IMR-90 (cell line): ENCODE measurements at regions not wholly inside any gene's neighbourhood (a gene's known extent, or its start where the extent isn't known, plus 50 kb on each side); places are given as distances from the start of the nearest gene placed in this dataset.

ENCODE experiments used
- ATAC-seq: fragments of 200-7000 bp; cut with Tn5 transposase; 2 replicates; pipeline ENCODE4 v1.9.1; 2020; ENCODE audit warnings: low read depth, mild to moderate bottlenecking, moderate library complexity
- BruUV-seq: library from RNA; stranded (reverse); fragments of 400-500 nt; replicated peaks from 2 replicates; lab custom pipeline; 2021; lab: Mats Ljungman, UMichigan
- CTCF ChIA-PET: fragments of 300-600 bp; formaldehyde crosslinking; extraction: SDS; loops from one replicate; lab custom pipeline; 2021; ENCODE audit warnings: antibody characterized with exemption; lab: Yijun Ruan, JAX
- POLR2A ChIA-PET: fragments of 300-600 bp; sonication (Branson Sonifier 250); formaldehyde crosslinking; loops from one replicate; lab custom pipeline; 2022; ENCODE audit warnings: antibody characterized with exemption; ENCODE audit not compliant: unreplicated experiment; lab: Charles Lee
- DNase-seq: peaks from one replicate; pipeline ENCODE4 v3.0.0; 2013
- H2AFZ ChIP-seq: replicated peaks from 2 replicates; pipeline ENCODE3; 2013; ENCODE audit warnings: low read length, mild to moderate bottlenecking; ENCODE audit not compliant: poor library complexity
- H2AK5ac ChIP-seq: 2 replicates; pipeline ENCODE4 v1.6.1; 2013; ENCODE audit warnings: low read depth, low read length, inconsistent platforms
- H2AK9ac ChIP-seq: replicated peaks from 2 replicates; pipeline ENCODE3; 2013; ENCODE audit warnings: mild to moderate bottlenecking, low read depth, low read length, moderate library complexity; ENCODE audit not compliant: poor library complexity
- H2BK120ac ChIP-seq: 2 replicates; pipeline ENCODE4 v1.6.1; 2013; ENCODE audit warnings: low read depth, low read length, inconsistent platforms
- H2BK15ac ChIP-seq: 3 replicates; pipeline ENCODE4 v1.6.1; 2013; ENCODE audit warnings: low read depth, low read length, inconsistent platforms
- H2BK20ac ChIP-seq: 2 replicates; pipeline ENCODE4 v1.6.1; 2013; ENCODE audit warnings: low read depth, mild to moderate bottlenecking, inconsistent platforms, low read length, moderate library complexity
- H2BK5ac ChIP-seq: 2 replicates; pipeline ENCODE4 v1.6.1; 2013; ENCODE audit warnings: mild to moderate bottlenecking, low read depth, low read length, inconsistent platforms; ENCODE audit not compliant: poor library complexity, severe bottlenecking
- H3K14ac ChIP-seq: replicated peaks from 2 replicates; pipeline ENCODE4 v1.6.1; 2013; ENCODE audit warnings: low read depth, low read length, inconsistent platforms
- H3K18ac ChIP-seq: 2 replicates; pipeline ENCODE4 v1.6.1; 2013; ENCODE audit warnings: low read depth, low read length, control low read depth
- H3K23ac ChIP-seq: 2 replicates; pipeline ENCODE4 v1.6.1; 2013; ENCODE audit warnings: low read depth, low read length, inconsistent platforms
- H3K27ac ChIP-seq: 2 replicates; pipeline ENCODE4 v1.5.1; 2013; ENCODE audit warnings: mild to moderate bottlenecking, control low read depth, low read length; ENCODE audit not compliant: insufficient read depth
- H3K27me3 ChIP-seq: 2 replicates; pipeline ENCODE4 v1.6.1; 2013; ENCODE audit warnings: low read length; ENCODE audit not compliant: control insufficient read depth, insufficient read depth
- H3K36me3 ChIP-seq: 2 replicates; pipeline ENCODE4 v1.6.1; 2013; ENCODE audit warnings: low read length, mixed read lengths; ENCODE audit not compliant: control insufficient read depth, insufficient read depth
- H3K4ac ChIP-seq: 2 replicates; pipeline ENCODE4 v1.6.1; 2013; ENCODE audit warnings: low read depth, low read length, inconsistent platforms
- H3K4me1 ChIP-seq: 2 replicates; pipeline ENCODE4 v1.6.1; 2013; ENCODE audit warnings: low read length, mixed read lengths; ENCODE audit not compliant: control insufficient read depth, insufficient read depth
- H3K4me2 ChIP-seq: 2 replicates; pipeline ENCODE4 v1.6.1; 2013; ENCODE audit warnings: low read depth, mild to moderate bottlenecking, control low read depth, low read length, moderate library complexity
- H3K4me3 ChIP-seq: 2 replicates; pipeline ENCODE4 v1.5.1; 2013; ENCODE audit warnings: low read depth, mild to moderate bottlenecking, control low read depth, low read length, moderate library complexity; ENCODE audit not compliant: insufficient read depth
- H3K56ac ChIP-seq: 2 replicates; pipeline ENCODE4 v1.6.1; 2013; ENCODE audit warnings: low read length, inconsistent platforms; ENCODE audit not compliant: insufficient read depth; ENCODE audit errors: extremely low read depth
- H3K79me1 ChIP-seq, 2 experiments: 2 replicates each; pipeline ENCODE4 v1.6.1; 2013; ENCODE audit warnings: low read length in 2 of 2, inconsistent platforms in 1 of 2, low read depth in 1 of 2
- H3K9ac ChIP-seq: 2 replicates; pipeline ENCODE4 v1.6.1; 2013; ENCODE audit warnings: low read depth, low read length, control low read depth
- H3K9me1 ChIP-seq: 2 replicates; pipeline ENCODE4 v1.6.1; 2013; ENCODE audit warnings: low read length, inconsistent platforms; ENCODE audit not compliant: insufficient read depth
- H3K9me3 ChIP-seq: 2 replicates; pipeline ENCODE4 v1.6.1; 2013; ENCODE audit warnings: low read length; ENCODE audit not compliant: control insufficient read depth, insufficient read depth
- H4K20me1 ChIP-seq: 2 replicates; pipeline ENCODE4 v1.6.1; 2013; ENCODE audit warnings: low read length, inconsistent platforms; ENCODE audit not compliant: insufficient read depth
- H4K5ac ChIP-seq: 2 replicates; pipeline ENCODE4 v1.6.1; 2013; ENCODE audit warnings: mild to moderate bottlenecking, low read depth, low read length, control low read depth
- H4K8ac ChIP-seq, 2 experiments: 2 replicates each; pipeline ENCODE4 v1.6.1; 2013; ENCODE audit warnings: low read depth in 2 of 2, low read length in 2 of 2, control low read depth in 1 of 2, inconsistent platforms in 1 of 2
- H4K91ac ChIP-seq: 2 replicates; pipeline ENCODE4 v1.6.1; 2013; ENCODE audit warnings: low read depth, low read length, inconsistent platforms; ENCODE audit not compliant: insufficient read depth
- BHLHE40 ChIP-seq: fragments of 150-350 bp; IDR thresholded peaks from 2 replicates; pipeline ENCODE4 v1.6.1; 2016; ENCODE audit warnings: mild to moderate bottlenecking, low read depth, low read length
- CEBPB ChIP-seq: IDR thresholded peaks from 2 replicates; pipeline ENCODE4 v1.6.1; 2012; ENCODE audit warnings: low read depth, low read length, improper control_type of control experiment
- CHD1 ChIP-seq: IDR thresholded peaks from 2 replicates; pipeline ENCODE4 v1.6.1; 2012; ENCODE audit warnings: low read depth, low read length, improper control_type of control experiment
- FOS ChIP-seq: fragments of 150-350 bp; IDR thresholded peaks from 2 replicates; pipeline ENCODE4 v1.6.1; 2016; ENCODE audit warnings: low read depth, low read length
- MAFK ChIP-seq: IDR thresholded peaks from 2 replicates; pipeline ENCODE4 v1.6.1; 2012; ENCODE audit warnings: low read depth, low read length, improper control_type of control experiment
- MAZ ChIP-seq: IDR thresholded peaks from 2 replicates; pipeline ENCODE4 v1.6.1; 2012; ENCODE audit warnings: low read depth, mild to moderate bottlenecking, low read length, improper control_type of control experiment, moderate library complexity, borderline replicate concordance
- MXI1 ChIP-seq: IDR thresholded peaks from 2 replicates; pipeline ENCODE4 v1.6.1; 2012; ENCODE audit warnings: low read depth, mild to moderate bottlenecking, low read length, moderate library complexity, borderline replicate concordance
- NFE2L2 ChIP-seq: fragments of 150-350 bp; IDR thresholded peaks from 2 replicates; pipeline ENCODE4 v1.6.1; 2016; ENCODE audit warnings: low read depth, mild to moderate bottlenecking, low read length
- POLR2A ChIP-seq: IDR thresholded peaks from 2 replicates; pipeline ENCODE4 v1.6.1; 2012; ENCODE audit warnings: mild to moderate bottlenecking, low read depth, low read length
- RAD21 ChIP-seq: IDR thresholded peaks from 2 replicates; pipeline ENCODE4 v1.6.1; 2012; ENCODE audit warnings: low read length, improper control_type of control experiment
- RCOR1 ChIP-seq: IDR thresholded peaks from 2 replicates; pipeline ENCODE4 v1.6.1; 2012; ENCODE audit warnings: mild to moderate bottlenecking, low read length, improper control_type of control experiment; ENCODE audit not compliant: insufficient replicate concordance
- RFX5 ChIP-seq: IDR thresholded peaks from 2 replicates; pipeline ENCODE4 v1.8.0; 2012; ENCODE audit warnings: low read depth, mild to moderate bottlenecking, low read length, moderate library complexity
- SMC3 ChIP-seq: fragments of 150-350 bp; IDR thresholded peaks from 2 replicates; pipeline ENCODE4 v1.6.1; 2016; ENCODE audit warnings: low read depth, mild to moderate bottlenecking, antibody characterized with exemption, low read length, moderate library complexity
- dilution Hi-C: fragments of 300-500 bp; cut with HindIII; formaldehyde crosslinking; loops from one replicate; pipeline ENCODE4 v1.14.3; 2018; ENCODE audit warnings: low sequenced_read_pairs; ENCODE audit not compliant: unreplicated experiment
- in situ Hi-C: fragments of 300-500 bp; cut with MboI; formaldehyde crosslinking; loops from 3 replicates; pipeline ENCODE4 v1.14.3; 2019; ENCODE audit warnings: low sequenced_read_pairs, inconsistent platforms, mixed read lengths
- intact Hi-C: fragments of 100-400 bp; cut with micrococcal nuclease; formaldehyde crosslinking; loops from 2 replicates; pipeline ENCODE4 v1.10.0; 2022
- TF ChIP-seq, protein P1 (sequence below): conservative IDR thresholded peaks from 2 replicates; pipeline ENCODE4 v1.5.1; 2012; ENCODE audit warnings: mild to moderate bottlenecking, low read depth, low read length, improper control_type of control experiment
- TF ChIP-seq, protein P2 (sequence below): fragments of 150-350 bp; IDR thresholded peaks from 2 replicates; pipeline ENCODE4 v1.6.1; 2016; ENCODE audit warnings: low read depth, mild to moderate bottlenecking, low read length, moderate library complexity, borderline replicate concordance
- TF ChIP-seq, protein P3 (sequence below): fragments of 150-350 bp; IDR thresholded peaks from 2 replicates; pipeline ENCODE4 v1.6.1; 2017; ENCODE audit warnings: mild to moderate bottlenecking, antibody characterized with exemption, low read length, low read depth

DNA sequence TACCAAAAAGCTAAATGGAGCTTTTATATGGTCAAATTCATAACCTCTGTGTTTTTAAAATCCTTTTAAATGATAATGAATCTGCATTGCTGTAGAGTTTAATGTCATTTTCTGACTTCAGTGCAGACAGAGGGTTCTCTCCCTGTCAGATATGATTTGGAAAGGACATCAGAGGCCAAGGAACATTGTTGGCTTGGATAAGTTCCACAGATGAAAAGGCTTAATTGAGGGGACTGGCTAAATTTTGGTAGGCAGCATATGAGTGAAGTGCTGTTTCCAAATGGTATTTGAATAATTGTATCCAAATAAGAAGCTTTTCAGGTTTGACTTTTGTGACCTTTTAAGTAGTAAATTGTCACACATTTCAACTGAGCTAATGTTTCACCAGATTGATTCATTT is 124.6 kb upstream of the KCNH7 start:
- ChIA-PET CTCF (interaction anchor here (0.6 kb wide), 1 partner anchor 89 kb away, joined by 3 read pairs; no protein-coding TSS in a partner anchor), POLR2A (no interaction called here)
- ATAC-seq (no peak), DNase-seq (no peak)
- H2BK15ac ChIP-seq = no peak overlapping the region
- H3K23ac ChIP-seq = no peak overlapping the region
- H4K5ac ChIP-seq = no peak overlapping the region
- H3K36me3 ChIP-seq = no peaks in the 10 kb centered on the region
- dilution Hi-C loops = no loop called here
- intact Hi-C loops = no loop called here
- no peak overlapping the region for H4K91ac ChIP-seq
- no peak overlapping the region for H3K4ac ChIP-seq
- no peak overlapping the region for H3K56ac ChIP-seq
- no peaks in the 10 kb centered on the region for H3K4me1 ChIP-seq
- peaks cover 3% of the 10 kb centered on the region; the same call in 1 of the 2 replicates for H3K9me3 ChIP-seq
- no peak overlapping the region for H2AK5ac ChIP-seq
- no peak overlapping the region for H3K27ac ChIP-seq
- no peaks in the 10 kb centered on the region for H4K20me1 ChIP-seq
- no peak overlapping the region for H3K18ac ChIP-seq
- no peaks in the 10 kb centered on the region for H3K9me1 ChIP-seq
- H3K4me2 ChIP-seq = no peak overlapping the region
- H3K27me3 ChIP-seq = no peaks in the 10 kb centered on the region
- no TSS peak for BruUV-seq
- H2BK20ac ChIP-seq = no peak overlapping the region
- H3K9ac ChIP-seq = no peak overlapping the region
- TF ChIP-seq NFE2L2 (no peak), RAD21 (no peak), MXI1 (no peak), SMC3 (no peak), FOS (no peak), POLR2A (no peak), RFX5 (no peak), MAFK (no peak), MAZ (no peak), CHD1 (no peak), BHLHE40 (no peak), RCOR1 (no peak), CEBPB (no peak)
- TF ChIP-seq, protein P1, sequence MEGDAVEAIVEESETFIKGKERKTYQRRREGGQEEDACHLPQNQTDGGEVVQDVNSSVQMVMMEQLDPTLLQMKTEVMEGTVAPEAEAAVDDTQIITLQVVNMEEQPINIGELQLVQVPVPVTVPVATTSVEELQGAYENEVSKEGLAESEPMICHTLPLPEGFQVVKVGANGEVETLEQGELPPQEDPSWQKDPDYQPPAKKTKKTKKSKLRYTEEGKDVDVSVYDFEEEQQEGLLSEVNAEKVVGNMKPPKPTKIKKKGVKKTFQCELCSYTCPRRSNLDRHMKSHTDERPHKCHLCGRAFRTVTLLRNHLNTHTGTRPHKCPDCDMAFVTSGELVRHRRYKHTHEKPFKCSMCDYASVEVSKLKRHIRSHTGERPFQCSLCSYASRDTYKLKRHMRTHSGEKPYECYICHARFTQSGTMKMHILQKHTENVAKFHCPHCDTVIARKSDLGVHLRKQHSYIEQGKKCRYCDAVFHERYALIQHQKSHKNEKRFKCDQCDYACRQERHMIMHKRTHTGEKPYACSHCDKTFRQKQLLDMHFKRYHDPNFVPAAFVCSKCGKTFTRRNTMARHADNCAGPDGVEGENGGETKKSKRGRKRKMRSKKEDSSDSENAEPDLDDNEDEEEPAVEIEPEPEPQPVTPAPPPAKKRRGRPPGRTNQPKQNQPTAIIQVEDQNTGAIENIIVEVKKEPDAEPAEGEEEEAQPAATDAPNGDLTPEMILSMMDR = no peak
- TF ChIP-seq, protein P2, sequence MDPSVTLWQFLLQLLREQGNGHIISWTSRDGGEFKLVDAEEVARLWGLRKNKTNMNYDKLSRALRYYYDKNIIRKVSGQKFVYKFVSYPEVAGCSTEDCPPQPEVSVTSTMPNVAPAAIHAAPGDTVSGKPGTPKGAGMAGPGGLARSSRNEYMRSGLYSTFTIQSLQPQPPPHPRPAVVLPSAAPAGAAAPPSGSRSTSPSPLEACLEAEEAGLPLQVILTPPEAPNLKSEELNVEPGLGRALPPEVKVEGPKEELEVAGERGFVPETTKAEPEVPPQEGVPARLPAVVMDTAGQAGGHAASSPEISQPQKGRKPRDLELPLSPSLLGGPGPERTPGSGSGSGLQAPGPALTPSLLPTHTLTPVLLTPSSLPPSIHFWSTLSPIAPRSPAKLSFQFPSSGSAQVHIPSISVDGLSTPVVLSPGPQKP = no peak
- TF ChIP-seq, protein P3, sequence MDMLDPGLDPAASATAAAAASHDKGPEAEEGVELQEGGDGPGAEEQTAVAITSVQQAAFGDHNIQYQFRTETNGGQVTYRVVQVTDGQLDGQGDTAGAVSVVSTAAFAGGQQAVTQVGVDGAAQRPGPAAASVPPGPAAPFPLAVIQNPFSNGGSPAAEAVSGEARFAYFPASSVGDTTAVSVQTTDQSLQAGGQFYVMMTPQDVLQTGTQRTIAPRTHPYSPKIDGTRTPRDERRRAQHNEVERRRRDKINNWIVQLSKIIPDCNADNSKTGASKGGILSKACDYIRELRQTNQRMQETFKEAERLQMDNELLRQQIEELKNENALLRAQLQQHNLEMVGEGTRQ = no peak
- H2BK120ac ChIP-seq = no peak overlapping the region
- H3K4me3 ChIP-seq = no peak overlapping the region
- H2BK5ac ChIP-seq = no peak overlapping the region
- H2AFZ ChIP-seq = no peak overlapping the region
- H4K8ac ChIP-seq = no peak overlapping the region
- H2AK9ac ChIP-seq = no peak overlapping the region
- no peaks in the 10 kb centered on the region for H3K79me1 ChIP-seq
- no peak overlapping the region for H3K14ac ChIP-seq
- in situ Hi-C loops = no loop called here
